ENCODE measurements at regions not wholly inside any gene's neighbourhood (a gene's known extent, or its start where the extent isn't known, plus 50 kb on each side); places are given as distances from the start of the nearest gene placed in this dataset.
"Not testable (repeated sequence)": the region's sequence is repeated elsewhere in the genome, so short reads cannot be mapped to it uniquely, and the experiment has no call there.

GRCh38 chr7:4345004-4345403, 337.1 kb upstream of the FOXK1 start:
- intact Hi-C loops (cut with DNase I; ENCODE audit: low total_unique reads): no loop called here
- TF ChIP-seq CTCF (IDR thresholded peaks at IDR 0.05 in 4 of 5, conservative IDR thresholded peaks at IDR 0.05 in 1 of 5) (no peak), POLR2A (IDR thresholded peaks at IDR 0.05) (no peak)
- DNase-seq (no peak), ATAC-seq (no peak)
- no peak overlapping the region for H3K4me3 ChIP-seq
- no peaks in the 10 kb centered on the region for H3K36me3 ChIP-seq
- in situ Hi-C loops (cut with MboI; ENCODE audit: low sequenced_read_pairs in 4 of 4): no loop called here
- no peaks in the 10 kb centered on the region for H3K9me3 ChIP-seq
- no peak overlapping the region for H3K27ac ChIP-seq
- no peaks in the 10 kb centered on the region for H3K27me3 ChIP-seq
- no peaks in the 10 kb centered on the region for H3K4me1 ChIP-seq

- no peak for ATAC-seq
- in situ Hi-C loops (cut with MboI; ENCODE audit: low sequenced_read_pairs in 4 of 4) (no loop called here), intact Hi-C loops (cut with DNase I; ENCODE audit: low total_unique reads) (no loop called here)
- H3K27ac ChIP-seq: no peak overlapping the region
- H3K9me3 ChIP-seq: peaks cover 0 to 4% (median 0%) of the 10 kb centered on the region in 3 donors
- no peak for DNase-seq
- H3K36me3 ChIP-seq: no peaks in the 10 kb centered on the region
- TF ChIP-seq CTCF (IDR thresholded peaks at IDR 0.05 in 4 of 5, conservative IDR thresholded peaks at IDR 0.05 in 1 of 5) (no peak), POLR2A (IDR thresholded peaks at IDR 0.05) (no peak)
- no peaks in the 10 kb centered on the region for H3K4me1 ChIP-seq
- H3K4me3 ChIP-seq: no peak overlapping the region
- peaks cover 0 to 4% (median 0%) of the 10 kb centered on the region in 3 donors for H3K27me3 ChIP-seq
Observed at GRCh38 chr7:4352069-4352468, 330.0 kb upstream of the FOXK1 start.

GRCh38 chr7:4361774-4362173, 320.3 kb upstream of the FOXK1 start:
- peaks cover 0 to 3% (median 0%) of the 10 kb centered on the region in 3 donors for H3K27me3 ChIP-seq
- DNase-seq (no peak), ATAC-seq (no peak)
- in situ Hi-C loops (cut with MboI; ENCODE audit: low sequenced_read_pairs in 4 of 4): no loop called here
- no peaks in the 10 kb centered on the region for H3K4me1 ChIP-seq
- H3K4me3 ChIP-seq: no peak overlapping the region
- intact Hi-C loops (cut with DNase I; ENCODE audit: low total_unique reads): no loop called here
- H3K36me3 ChIP-seq: no peaks in the 10 kb centered on the region
- no peaks in the 10 kb centered on the region for H3K9me3 ChIP-seq
- no peak for TF ChIP-seq POLR2A (IDR thresholded peaks at IDR 0.05)
- H3K27ac ChIP-seq: no peak overlapping the region

- no peaks in the 10 kb centered on the region for H3K9me3 ChIP-seq
- no peaks in the 10 kb centered on the region for H3K4me1 ChIP-seq
- H3K27ac ChIP-seq: no peak overlapping the region
- TF ChIP-seq POLR2A (IDR thresholded peaks at IDR 0.05): no peak
- TF ChIP-seq CTCF (IDR thresholded peaks at IDR 0.05 in 4 of 5, conservative IDR thresholded peaks at IDR 0.05 in 1 of 5): no peak
- no peaks in the 10 kb centered on the region for H3K27me3 ChIP-seq
- intact Hi-C loops (cut with DNase I; ENCODE audit: low total_unique reads): no loop called here
- no peak overlapping the region for H3K4me3 ChIP-seq
- DNase-seq: no peak
- ATAC-seq: no peak
- no peaks in the 10 kb centered on the region for H3K36me3 ChIP-seq
- in situ Hi-C loops (cut with MboI; ENCODE audit: low sequenced_read_pairs in 4 of 4): no loop called here
Observed at GRCh38 chr7:4383584-4383983, 298.5 kb upstream of the FOXK1 start.

GRCh38 chr7:4386190-4386589, 295.9 kb upstream of the FOXK1 start:
- in situ Hi-C loops (cut with MboI; ENCODE audit: low sequenced_read_pairs in 4 of 4): no loop called here
- no peak for TF ChIP-seq POLR2A (IDR thresholded peaks at IDR 0.05)
- no peak for TF ChIP-seq CTCF (IDR thresholded peaks at IDR 0.05 in 4 of 5, conservative IDR thresholded peaks at IDR 0.05 in 1 of 5)
- intact Hi-C loops (cut with DNase I; ENCODE audit: low total_unique reads): no loop called here
- ATAC-seq (no peak), DNase-seq (no peak)
- Histone ChIP-seq H3K4me3 (no peak overlapping the region), H3K27me3 (no peaks in the 10 kb centered on the region), H3K36me3 (no peaks in the 10 kb centered on the region), H3K27ac (no peak overlapping the region), H3K9me3 (no peaks in the 10 kb centered on the region), H3K4me1 (no peaks in the 10 kb centered on the region)

- in situ Hi-C loops (cut with MboI; ENCODE audit: low sequenced_read_pairs in 4 of 4); H3K36me3 ChIP-seq; intact Hi-C loops (cut with DNase I; ENCODE audit: low total_unique reads); H3K4me3 ChIP-seq; H3K9me3 ChIP-seq; ATAC-seq; H3K4me1 ChIP-seq; H3K27me3 ChIP-seq; DNase-seq; H3K27ac ChIP-seq: not testable (repeated sequence)
Observed at GRCh38 chr7:4391103-4391502, 291.0 kb upstream of the FOXK1 start.

Measured in gastrocnemius medialis (tissue), 4 donors.